Endothelial cell of umbilical vein (primary cell): ENCODE measurements at regions not wholly inside any gene's neighbourhood (a gene's known extent, or its start where the extent isn't known, plus 50 kb on each side); places are given as distances from the start of the nearest gene placed in this dataset.

Experiments
- BruUV-seq: library from RNA; stranded (reverse); fragments of 400-500 nt; replicated peaks from 2 replicates; lab custom pipeline; 2021; lab: Mats Ljungman, UMichigan
- CTCF ChIA-PET: fragments of 300-600, 350-600 bp; sonication (Branson Sonifier 250); formaldehyde crosslinking; loops from one replicate; lab custom pipeline; 2021; ENCODE audit warnings: antibody characterized with exemption, inconsistent platforms; lab: Charles Lee
- POLR2A ChIA-PET: fragments of 300-600, 350-600 bp; sonication (Branson Sonifier 250); formaldehyde crosslinking; loops from one replicate; lab custom pipeline; 2021; ENCODE audit warnings: antibody characterized with exemption, inconsistent platforms; lab: Charles Lee
- DNase-seq: peaks from one replicate; pipeline ENCODE4 v3.0.0-alpha.2; 2011; ENCODE audit warnings: low read depth, low spot score
- FAIRE-seq: peaks from 2 replicates; lab custom pipeline; 2011; peaks lifted over from hg19 to GRCh38; lab: Jason Lieb, UNC
- H2AFZ ChIP-seq: 2 replicates; pipeline ENCODE4 v1.6.0; 2012; ENCODE audit warnings: low read depth, low read length, control low read depth, inconsistent platforms
- H3K27ac ChIP-seq: 2 replicates; pipeline ENCODE4 v1.5.1; 2011; ENCODE audit warnings: low read depth, mild to moderate bottlenecking, control low read depth, low read length, moderate library complexity; ENCODE audit not compliant: insufficient read depth
- H3K27me3 ChIP-seq, 2 experiments: 2 replicates each; pipeline versions ENCODE4 v1.6.0 to v1.6.1; 2011; ENCODE audit warnings: low read length in 2 of 2, mixed read lengths in 1 of 2; ENCODE audit not compliant: control insufficient read depth in 2 of 2, insufficient read depth in 2 of 2
- H3K36me3 ChIP-seq, 2 experiments: 2 replicates in 1 of 2; 3 replicates in 1 of 2; pipeline ENCODE4 v1.5.1; 2011; ENCODE audit warnings: low read length in 2 of 2, mild to moderate bottlenecking in 1 of 2, moderate library complexity in 1 of 2; ENCODE audit not compliant: control insufficient read depth in 2 of 2, insufficient read depth in 2 of 2; ENCODE audit errors: extremely low read depth in 1 of 2
- H3K4me1 ChIP-seq: 3 replicates; pipeline ENCODE4 v1.5.1; 2011; ENCODE audit warnings: mild to moderate bottlenecking, low read length; ENCODE audit not compliant: control insufficient read depth, insufficient read depth; ENCODE audit errors: extremely low read depth
- H3K4me2 ChIP-seq: 2 replicates; pipeline ENCODE4 v1.6.1; 2011; ENCODE audit warnings: low read length, control low read depth, mixed read lengths; ENCODE audit not compliant: insufficient read depth
- H3K4me3 ChIP-seq, 3 experiments: fragments of 200-600 bp in 1 of 3; sonication (generic), shearing (Covaris generic) in 1 of 3; replicated peaks in 1 of 3; 2 replicates each; pipeline ENCODE4 v1.5.1; 2011 to 2016; ENCODE audit warnings: control low read depth in 3 of 3, low read length in 3 of 3, mild to moderate bottlenecking in 2 of 3, inconsistent platforms in 1 of 3, low read depth in 1 of 3, moderate library complexity in 1 of 3; ENCODE audit not compliant: insufficient read depth in 1 of 3
- H3K79me2 ChIP-seq: 2 replicates; pipeline ENCODE4 v1.6.0; 2012; ENCODE audit warnings: low read length, inconsistent platforms; ENCODE audit not compliant: control insufficient read depth, insufficient read depth
- H3K9ac ChIP-seq: replicated peaks from 2 replicates; pipeline ENCODE3; 2011; ENCODE audit warnings: low read length, control low read depth; ENCODE audit not compliant: insufficient read depth; ENCODE audit errors: extremely low read depth
- H3K9me1 ChIP-seq: replicated peaks from 3 replicates; pipeline ENCODE4 v1.6.0; 2011; ENCODE audit warnings: mild to moderate bottlenecking, low read length; ENCODE audit not compliant: control insufficient read depth, insufficient read depth; ENCODE audit errors: extremely low read depth
- H3K9me3 ChIP-seq: replicated peaks from 2 replicates; pipeline ENCODE4 v1.5.1; 2012; ENCODE audit warnings: low read length, inconsistent platforms; ENCODE audit not compliant: control insufficient read depth, insufficient read depth
- H4K20me1 ChIP-seq: replicated peaks from 2 replicates; pipeline ENCODE3; 2011; ENCODE audit warnings: mild to moderate bottlenecking, low read length; ENCODE audit not compliant: control insufficient read depth, insufficient read depth; ENCODE audit errors: extremely low read depth
- EZH2 ChIP-seq: IDR thresholded peaks from 2 replicates; pipeline ENCODE4 v1.6.1; 2012; ENCODE audit warnings: borderline replicate concordance, low read depth, mild to moderate bottlenecking, moderate library complexity, low read length, inconsistent platforms; ENCODE audit not compliant: severe bottlenecking
- FOS ChIP-seq: IDR thresholded peaks from 2 replicates; pipeline ENCODE4 v1.6.1; 2011; ENCODE audit warnings: mild to moderate bottlenecking, low read length, moderate library complexity, borderline replicate concordance; ENCODE audit not compliant: insufficient read depth
- GATA2 ChIP-seq: IDR thresholded peaks from 2 replicates; pipeline ENCODE4 v1.7.0; 2011; ENCODE audit warnings: low read depth, mild to moderate bottlenecking, moderate library complexity, mixed read lengths, low read length; ENCODE audit not compliant: insufficient read length, insufficient read depth
- JUN ChIP-seq: IDR thresholded peaks from 2 replicates; pipeline ENCODE4 v1.6.1; 2011; ENCODE audit warnings: borderline replicate concordance, low read depth; ENCODE audit not compliant: insufficient read length, insufficient read depth
- MAX ChIP-seq: IDR thresholded peaks from 2 replicates; pipeline ENCODE4 v1.6.1; 2011; ENCODE audit not compliant: insufficient read depth, insufficient read length
- MYC ChIP-seq: IDR thresholded peaks from one replicate; pipeline ENCODE4 v1.6.1; 2011; ENCODE audit warnings: mild to moderate bottlenecking, low read depth, low read length
- POLR2A ChIP-seq: IDR thresholded peaks from 2 replicates; pipeline ENCODE4 v1.6.1; 2012; ENCODE audit warnings: low read depth, mild to moderate bottlenecking, control low read depth, low read length
- POLR2AphosphoS5 ChIP-seq: IDR thresholded peaks from 2 replicates; pipeline ENCODE4 v1.6.1; 2012; ENCODE audit warnings: low read depth, mild to moderate bottlenecking, control low read depth, low read length, moderate library complexity; ENCODE audit not compliant: insufficient read depth
- dilution Hi-C: fragments of 300-500 bp; cut with MboI; formaldehyde crosslinking; loops from one replicate; pipeline ENCODE4 v1.15.0; 2019; ENCODE audit warnings: low sequenced_read_pairs; ENCODE audit not compliant: extremely low pct_ligation_motif_present
- intact Hi-C: fragments of 100-400 bp; cut with micrococcal nuclease; formaldehyde crosslinking; loops from one replicate; pipeline ENCODE4 v1.10.0; 2022
- TF ChIP-seq, protein P1 (sequence below), 2 donors: IDR thresholded peaks; 1 replicate in 1 of 2; 2 replicates in 1 of 2; pipeline ENCODE4 v1.5.1; 2011; ENCODE audit warnings: low read length in 2 of 2, mild to moderate bottlenecking in 2 of 2, moderate library complexity in 2 of 2, control low read depth in 1 of 2, inconsistent platforms in 1 of 2, low read depth in 1 of 2; ENCODE audit not compliant: insufficient read depth in 1 of 2; ENCODE audit errors: extremely low read depth in 1 of 2

DNA sequence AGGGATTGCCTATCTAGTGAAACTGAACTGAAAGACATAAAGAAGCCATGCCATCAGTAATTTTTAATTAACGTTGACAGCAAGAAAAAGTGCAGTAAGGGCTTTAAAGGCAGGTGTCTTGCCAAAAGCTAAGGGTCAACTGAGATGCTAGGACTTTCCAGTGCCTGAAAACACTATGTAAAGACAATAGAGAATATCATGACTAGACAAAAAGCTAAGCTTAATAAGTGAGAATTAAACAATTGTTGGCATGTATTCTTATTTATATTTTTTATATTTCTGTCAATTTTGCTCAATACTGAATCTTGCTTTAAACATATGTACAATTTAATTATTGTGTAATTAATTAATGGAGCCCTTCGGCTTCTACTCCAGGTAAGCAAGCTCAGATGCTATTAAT, 803.1 kb downstream of the IGSF11 start:
- H3K27ac ChIP-seq = no peak overlapping the region
- H2AFZ ChIP-seq = no peak overlapping the region
- no peaks in the 10 kb centered on the region for H4K20me1 ChIP-seq
- H3K27me3 ChIP-seq = no peaks in the 10 kb centered on the region
- DNase-seq (no peak), FAIRE-seq (no peak)
- no peaks in the 10 kb centered on the region for H3K4me1 ChIP-seq
- CTCF ChIA-PET = no interaction called here
- no peaks in the 10 kb centered on the region for H3K36me3 ChIP-seq
- intact Hi-C loops (no loop called here), dilution Hi-C loops (no loop called here)
- BruUV-seq = no TSS peak
- H3K4me3 ChIP-seq = no peak overlapping the region
- H3K4me2 ChIP-seq = no peak overlapping the region
- no peak for TF ChIP-seq POLR2A
- no peak for TF ChIP-seq POLR2AphosphoS5
- TF ChIP-seq EZH2 = no peak
- no peak for TF ChIP-seq MAX
- TF ChIP-seq GATA2 = no peak
- TF ChIP-seq, protein P1, sequence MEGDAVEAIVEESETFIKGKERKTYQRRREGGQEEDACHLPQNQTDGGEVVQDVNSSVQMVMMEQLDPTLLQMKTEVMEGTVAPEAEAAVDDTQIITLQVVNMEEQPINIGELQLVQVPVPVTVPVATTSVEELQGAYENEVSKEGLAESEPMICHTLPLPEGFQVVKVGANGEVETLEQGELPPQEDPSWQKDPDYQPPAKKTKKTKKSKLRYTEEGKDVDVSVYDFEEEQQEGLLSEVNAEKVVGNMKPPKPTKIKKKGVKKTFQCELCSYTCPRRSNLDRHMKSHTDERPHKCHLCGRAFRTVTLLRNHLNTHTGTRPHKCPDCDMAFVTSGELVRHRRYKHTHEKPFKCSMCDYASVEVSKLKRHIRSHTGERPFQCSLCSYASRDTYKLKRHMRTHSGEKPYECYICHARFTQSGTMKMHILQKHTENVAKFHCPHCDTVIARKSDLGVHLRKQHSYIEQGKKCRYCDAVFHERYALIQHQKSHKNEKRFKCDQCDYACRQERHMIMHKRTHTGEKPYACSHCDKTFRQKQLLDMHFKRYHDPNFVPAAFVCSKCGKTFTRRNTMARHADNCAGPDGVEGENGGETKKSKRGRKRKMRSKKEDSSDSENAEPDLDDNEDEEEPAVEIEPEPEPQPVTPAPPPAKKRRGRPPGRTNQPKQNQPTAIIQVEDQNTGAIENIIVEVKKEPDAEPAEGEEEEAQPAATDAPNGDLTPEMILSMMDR (IDR thresholded peaks at IDR 0.05; ENCODE audit: extremely low read depth in 1 of 2, insufficient read depth in 1 of 2, low read depth in 1 of 2, low read length in 2 of 2) = no peak
- TF ChIP-seq FOS = no peak
- TF ChIP-seq JUN = no peak
- no peak for TF ChIP-seq MYC
- H3K79me2 ChIP-seq = no peaks in the 10 kb centered on the region
- POLR2A ChIA-PET = no interaction called here
- no peak overlapping the region for H3K9ac ChIP-seq
- no peaks in the 10 kb centered on the region for H3K9me1 ChIP-seq
- peaks cover 2% of the 10 kb centered on the region for H3K9me3 ChIP-seq
